Neural crest cell (in vitro differentiated cells): ENCODE measurements at regions not wholly inside any gene's neighbourhood (a gene's known extent, or its start where the extent isn't known, plus 50 kb on each side); places are given as distances from the start of the nearest gene placed in this dataset.
A peak's percentile ranks its signal among the peaks of the same experiment; 100 is the strongest.

Experiments
- DNase-seq: peaks from one replicate; pipeline ENCODE4 v3.0.0; 2021; ENCODE audit warnings: low read depth, mixed read lengths, low spot score
- H3K27ac Mint-ChIP-seq: one replicate; pipeline ENCODE4 v1.8.0; 2021; ENCODE audit warnings: mild to moderate bottlenecking, mixed read lengths; ENCODE audit not compliant: unreplicated experiment
- H3K27me3 Mint-ChIP-seq: 2 replicates; pipeline ENCODE4 v1.8.0; 2021; ENCODE audit warnings: low read depth, mild to moderate bottlenecking, mixed read lengths
- H3K36me3 Mint-ChIP-seq: 2 replicates; pipeline ENCODE4 v1.8.0; 2021; ENCODE audit warnings: low read depth, mild to moderate bottlenecking, mixed read lengths
- H3K4me1 Mint-ChIP-seq: 2 replicates; pipeline ENCODE4 v1.8.0; 2021; ENCODE audit warnings: mixed read lengths
- H3K4me3 Mint-ChIP-seq: one replicate; pipeline ENCODE4 v1.8.0; 2021; ENCODE audit warnings: mild to moderate bottlenecking, mixed read lengths
- H3K9me3 Mint-ChIP-seq: 2 replicates; pipeline ENCODE4 v1.8.0; 2021; ENCODE audit warnings: mixed read lengths
- CTCF ChIP-seq: fragments of 200-600 bp; sonication (generic); conservative IDR thresholded peaks from 2 replicates; pipeline ENCODE4 v1.5.0; 2021; ENCODE audit warnings: antibody characterized with exemption, mild to moderate bottlenecking

GRCh38 chr12:80045594-80045993, 53.7 kb upstream of the OTOGL start:
- Mint-ChIP-seq H3K27ac (no peak overlapping the region), H3K27me3 (no peaks in the 10 kb centered on the region), H3K36me3 (no peaks in the 10 kb centered on the region), H3K9me3 (peaks cover 8% of the 10 kb centered on the region), H3K4me3 (no peak overlapping the region), H3K4me1 (no peaks in the 10 kb centered on the region)
- no peak for TF ChIP-seq CTCF
- no peak for DNase-seq

DNA sequence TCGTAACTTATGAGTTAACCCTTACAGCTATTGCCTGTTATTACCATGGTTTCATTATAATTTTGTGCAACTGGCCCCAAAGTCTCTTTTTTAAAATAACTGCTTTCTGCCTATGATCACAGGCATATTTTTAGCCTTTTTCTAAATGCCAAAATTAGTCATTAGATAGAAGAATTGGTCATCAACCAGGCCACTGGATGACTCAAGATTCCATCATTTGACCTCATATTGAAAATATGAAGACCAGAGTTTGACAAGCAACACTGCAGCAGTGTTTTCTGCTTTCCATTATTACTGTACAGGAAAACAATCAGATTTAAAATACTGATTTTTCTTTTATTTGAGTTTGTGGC, 54.7 kb upstream of the OTOGL start:
- Mint-ChIP-seq H3K27me3 (no peaks in the 10 kb centered on the region), H3K9me3 (peaks cover 3% of the 10 kb centered on the region), H3K36me3 (no peaks in the 10 kb centered on the region), H3K27ac (no peak overlapping the region), H3K4me1 (no peaks in the 10 kb centered on the region), H3K4me3 (no peak overlapping the region)
- no peak for TF ChIP-seq CTCF
- no peak for DNase-seq

GRCh38 chr12:80041692-80042091, 57.6 kb upstream of the OTOGL start:
- Mint-ChIP-seq H3K9me3 (peaks cover 3% of the 10 kb centered on the region), H3K4me3 (no peak overlapping the region), H3K36me3 (no peaks in the 10 kb centered on the region), H3K4me1 (no peaks in the 10 kb centered on the region), H3K27me3 (no peaks in the 10 kb centered on the region), H3K27ac (no peak overlapping the region)
- no peak for TF ChIP-seq CTCF
- DNase-seq = no peak

GRCh38 chr12:80041071-80041470, 58.3 kb upstream of the OTOGL start:
- no peak for DNase-seq
- Mint-ChIP-seq H3K4me1 (no peaks in the 10 kb centered on the region), H3K9me3 (peaks cover 3% of the 10 kb centered on the region), H3K27me3 (no peaks in the 10 kb centered on the region), H3K36me3 (no peaks in the 10 kb centered on the region), H3K27ac (no peak overlapping the region), H3K4me3 (no peak overlapping the region)
- no peak for TF ChIP-seq CTCF

GRCh38 chr12:80040075-80040738, 59.1 kb upstream of the OTOGL start:
- Mint-ChIP-seq H3K27me3 (no peaks in the 10 kb centered on the region), H3K27ac (peak overlapping the region; percentile 28), H3K9me3 (peaks cover 3% of the 10 kb centered on the region), H3K4me1 (no peaks in the 10 kb centered on the region), H3K36me3 (no peaks in the 10 kb centered on the region), H3K4me3 (no peak overlapping the region)
- TF ChIP-seq CTCF = no peak
- no peak for DNase-seq
